ENCODE measurements at regions not wholly inside any gene's neighbourhood (a gene's known extent, or its start where the extent isn't known, plus 50 kb on each side); places are given as distances from the start of the nearest gene placed in this dataset.

DNA sequence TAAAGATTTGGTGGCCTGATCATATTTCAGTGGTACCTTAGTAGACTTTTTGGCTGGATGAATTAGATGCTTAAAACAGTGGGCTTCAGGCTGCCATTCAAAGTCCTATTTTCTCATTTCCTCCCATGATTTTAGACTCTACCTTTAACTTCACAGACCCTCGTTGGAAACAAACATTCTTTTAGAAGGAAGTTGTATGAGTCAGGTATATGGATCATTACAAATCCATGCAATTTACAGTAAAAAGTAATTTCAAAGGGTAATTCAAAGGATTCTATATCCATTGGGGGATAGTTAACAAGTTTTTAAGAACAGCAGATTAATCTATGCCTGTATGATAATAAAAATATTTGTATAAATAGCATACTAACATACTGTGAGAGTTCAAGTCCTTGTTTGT, 216.9 kb upstream of the RRP15 start:
- TF ChIP-seq POLR2AphosphoS5 (IDR thresholded peaks at IDR 0.05; ENCODE audit: borderline replicate concordance, low read depth, low read length) (no peak), EZH2 (IDR thresholded peaks at IDR 0.05) (no peak)

Data from SK-N-MC (cell line).